ENCODE measurements at regions not wholly inside any gene's neighbourhood (a gene's known extent, or its start where the extent isn't known, plus 50 kb on each side); places are given as distances from the start of the nearest gene placed in this dataset.

DNA sequence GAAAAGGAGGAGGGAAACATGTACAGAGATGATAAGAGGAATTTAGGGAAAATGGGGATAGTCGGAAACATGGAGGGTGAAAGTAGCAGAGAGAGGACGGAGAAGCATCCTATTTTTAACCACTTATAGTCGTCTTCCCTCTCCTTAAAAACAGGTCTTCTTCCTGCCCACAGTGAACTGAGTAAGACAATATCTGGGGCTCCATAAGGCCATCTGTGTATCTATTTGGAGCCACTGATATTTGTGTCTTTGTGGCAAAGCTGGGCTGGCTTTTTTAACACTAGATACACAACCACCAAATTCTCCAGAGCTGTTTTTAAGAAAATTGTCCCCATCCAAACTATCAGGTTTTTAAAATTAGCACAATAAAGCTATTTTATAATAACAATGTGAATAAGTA is 109.5 kb upstream of the RAP1B start (continued):
- no peak for TF ChIP-seq GABPA (IDR thresholded peaks at IDR 0.05; ENCODE audit: low read depth)
- TF ChIP-seq CHD2 (IDR thresholded peaks at IDR 0.05; ENCODE audit: low read length, partially characterized antibody): no peak
- TF ChIP-seq NFIC (IDR thresholded peaks at IDR 0.05; ENCODE audit: borderline replicate concordance): no peak
- no peak for TF ChIP-seq TCF12 (IDR thresholded peaks at IDR 0.05)

GRCh38 chr12:68505970-68506369 is 104.7 kb upstream of the RAP1B start:
- Histone ChIP-seq H3K79me2 (ENCODE audit: insufficient read depth) (no peaks in the 10 kb centered on the region), H3K4me3 (ENCODE audit: low read depth in 2 of 2, low read length in 1 of 2) (no peak overlapping the region), H3K27me3 (ENCODE audit: insufficient read depth) (no peaks in the 10 kb centered on the region), H3K27ac (ENCODE audit: low read depth in 2 of 2, low read length in 1 of 2) (no peak overlapping the region), H3K4me1 (ENCODE audit: control insufficient read depth in 1 of 2, insufficient read depth in 2 of 2, low read depth in 1 of 2, low read length in 1 of 2) (no peaks in the 10 kb centered on the region; a peak in 1 of 4 replicates), H3K9me3 (no peaks in the 10 kb centered on the region), H3K4me2 (no peak overlapping the region), H3K9me2 (no peaks in the 10 kb centered on the region), H4K20me1 (ENCODE audit: insufficient read depth) (no peaks in the 10 kb centered on the region), H3K36me3 (replicated peaks in 1 of 2; ENCODE audit: control insufficient read depth in 1 of 2, insufficient read depth in 2 of 2, low read length in 1 of 2) (no peaks in the 10 kb centered on the region), H3K9ac (no peak overlapping the region), H3F3A (replicated peaks; ENCODE audit: insufficient read depth) (peaks cover 8% of the 10 kb centered on the region), H2AFZ (ENCODE audit: low read depth) (no peak overlapping the region)
- ChIA-PET CTCF (no interaction called here), POLR2A (no interaction called here)
- DNase-seq: no peak
- WGBS (ENCODE audit: low lambda C conversion rate): 54% methylated on average over 1 of the region's 1 CpG
- TF ChIP-seq, protein P1, sequence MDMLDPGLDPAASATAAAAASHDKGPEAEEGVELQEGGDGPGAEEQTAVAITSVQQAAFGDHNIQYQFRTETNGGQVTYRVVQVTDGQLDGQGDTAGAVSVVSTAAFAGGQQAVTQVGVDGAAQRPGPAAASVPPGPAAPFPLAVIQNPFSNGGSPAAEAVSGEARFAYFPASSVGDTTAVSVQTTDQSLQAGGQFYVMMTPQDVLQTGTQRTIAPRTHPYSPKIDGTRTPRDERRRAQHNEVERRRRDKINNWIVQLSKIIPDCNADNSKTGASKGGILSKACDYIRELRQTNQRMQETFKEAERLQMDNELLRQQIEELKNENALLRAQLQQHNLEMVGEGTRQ (IDR thresholded peaks at IDR 0.05; ENCODE audit: borderline replicate concordance, low read depth, low read length): no peak
- TF ChIP-seq POLR2AphosphoS5 (IDR thresholded peaks at IDR 0.05; ENCODE audit: low read depth, low read length): no peak
- no peak for TF ChIP-seq JUND (IDR thresholded peaks at IDR 0.05)
- no peak for TF ChIP-seq EP300 (IDR thresholded peaks at IDR 0.05; ENCODE audit: borderline replicate concordance in 1 of 2, low read depth in 1 of 2, low read length in 1 of 2)
- no peak for TF ChIP-seq ELF1 (IDR thresholded peaks at IDR 0.05)
- no peak for TF ChIP-seq SIN3A (IDR thresholded peaks at IDR 0.05; ENCODE audit: borderline replicate concordance, low read depth, low read length)

GRCh38 chr12:68506619-68507018 is 104.1 kb upstream of the RAP1B start:
- H2AFZ ChIP-seq (ENCODE audit: low read depth): no peak overlapping the region
- DNase-seq: no peak
- H3K4me2 ChIP-seq: no peak overlapping the region
- H4K20me1 ChIP-seq (ENCODE audit: insufficient read depth): no peaks in the 10 kb centered on the region
- H3K27me3 ChIP-seq (ENCODE audit: insufficient read depth): no peaks in the 10 kb centered on the region
- H3K9ac ChIP-seq: no peak overlapping the region
- no peaks in the 10 kb centered on the region; a peak in 1 of 4 replicates for H3K4me1 ChIP-seq (ENCODE audit: control insufficient read depth in 1 of 2, insufficient read depth in 2 of 2, low read depth in 1 of 2, low read length in 1 of 2)
- CTCF ChIA-PET: no interaction called here
- no peak overlapping the region for H3K4me3 ChIP-seq (ENCODE audit: low read depth in 2 of 2, low read length in 1 of 2)
- no peak overlapping the region for H3K27ac ChIP-seq (ENCODE audit: low read depth in 2 of 2, low read length in 1 of 2)
- peaks cover 8% of the 10 kb centered on the region for H3F3A ChIP-seq (replicated peaks; ENCODE audit: insufficient read depth)
- H3K36me3 ChIP-seq (replicated peaks in 1 of 2; ENCODE audit: control insufficient read depth in 1 of 2, insufficient read depth in 2 of 2, low read length in 1 of 2): no peaks in the 10 kb centered on the region
- POLR2A ChIA-PET: no interaction called here
- no peaks in the 10 kb centered on the region for H3K9me2 ChIP-seq
- WGBS (ENCODE audit: low lambda C conversion rate): 52% methylated on average over 4 of the region's 4 CpGs
- no peaks in the 10 kb centered on the region for H3K79me2 ChIP-seq (ENCODE audit: insufficient read depth)
- H3K9me3 ChIP-seq: no peaks in the 10 kb centered on the region
- TF ChIP-seq MXI1 (IDR thresholded peaks at IDR 0.05; ENCODE audit: low read depth, low read length) (no peak), SIN3A (IDR thresholded peaks at IDR 0.05; ENCODE audit: borderline replicate concordance, low read depth, low read length) (no peak), FOSL2 (IDR thresholded peaks at IDR 0.05; ENCODE audit: borderline replicate concordance, low read depth) (no peak), TEAD4 (IDR thresholded peaks at IDR 0.05; ENCODE audit: borderline replicate concordance, insufficient read depth) (no peak), REST (IDR thresholded peaks at IDR 0.05; ENCODE audit: low read depth, low read length) (no peak), SMC3 (IDR thresholded peaks at IDR 0.05; ENCODE audit: low read depth, low read length) (no peak), POLR2AphosphoS5 (IDR thresholded peaks at IDR 0.05; ENCODE audit: low read depth, low read length) (no peak), FOXM1 (IDR thresholded peaks at IDR 0.05; ENCODE audit: low read depth) (no peak)
- TF ChIP-seq, protein P2, sequence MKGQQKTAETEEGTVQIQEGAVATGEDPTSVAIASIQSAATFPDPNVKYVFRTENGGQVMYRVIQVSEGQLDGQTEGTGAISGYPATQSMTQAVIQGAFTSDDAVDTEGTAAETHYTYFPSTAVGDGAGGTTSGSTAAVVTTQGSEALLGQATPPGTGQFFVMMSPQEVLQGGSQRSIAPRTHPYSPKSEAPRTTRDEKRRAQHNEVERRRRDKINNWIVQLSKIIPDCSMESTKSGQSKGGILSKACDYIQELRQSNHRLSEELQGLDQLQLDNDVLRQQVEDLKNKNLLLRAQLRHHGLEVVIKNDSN (IDR thresholded peaks at IDR 0.05; ENCODE audit: borderline replicate concordance, low read depth): no peak
- TF ChIP-seq, protein P3, sequence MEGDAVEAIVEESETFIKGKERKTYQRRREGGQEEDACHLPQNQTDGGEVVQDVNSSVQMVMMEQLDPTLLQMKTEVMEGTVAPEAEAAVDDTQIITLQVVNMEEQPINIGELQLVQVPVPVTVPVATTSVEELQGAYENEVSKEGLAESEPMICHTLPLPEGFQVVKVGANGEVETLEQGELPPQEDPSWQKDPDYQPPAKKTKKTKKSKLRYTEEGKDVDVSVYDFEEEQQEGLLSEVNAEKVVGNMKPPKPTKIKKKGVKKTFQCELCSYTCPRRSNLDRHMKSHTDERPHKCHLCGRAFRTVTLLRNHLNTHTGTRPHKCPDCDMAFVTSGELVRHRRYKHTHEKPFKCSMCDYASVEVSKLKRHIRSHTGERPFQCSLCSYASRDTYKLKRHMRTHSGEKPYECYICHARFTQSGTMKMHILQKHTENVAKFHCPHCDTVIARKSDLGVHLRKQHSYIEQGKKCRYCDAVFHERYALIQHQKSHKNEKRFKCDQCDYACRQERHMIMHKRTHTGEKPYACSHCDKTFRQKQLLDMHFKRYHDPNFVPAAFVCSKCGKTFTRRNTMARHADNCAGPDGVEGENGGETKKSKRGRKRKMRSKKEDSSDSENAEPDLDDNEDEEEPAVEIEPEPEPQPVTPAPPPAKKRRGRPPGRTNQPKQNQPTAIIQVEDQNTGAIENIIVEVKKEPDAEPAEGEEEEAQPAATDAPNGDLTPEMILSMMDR (IDR thresholded peaks at IDR 0.05): no peak
- TF ChIP-seq, protein P1 (IDR thresholded peaks at IDR 0.05; ENCODE audit: borderline replicate concordance, low read depth, low read length): no peak
- TF ChIP-seq, protein P4, sequence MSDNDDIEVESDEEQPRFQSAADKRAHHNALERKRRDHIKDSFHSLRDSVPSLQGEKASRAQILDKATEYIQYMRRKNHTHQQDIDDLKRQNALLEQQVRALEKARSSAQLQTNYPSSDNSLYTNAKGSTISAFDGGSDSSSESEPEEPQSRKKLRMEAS (IDR thresholded peaks at IDR 0.05; ENCODE audit: low read depth): no peak
